ENCODE measurements at regions not wholly inside any gene's neighbourhood (a gene's known extent, or its start where the extent isn't known, plus 50 kb on each side); places are given as distances from the start of the nearest gene placed in this dataset.

DNA sequence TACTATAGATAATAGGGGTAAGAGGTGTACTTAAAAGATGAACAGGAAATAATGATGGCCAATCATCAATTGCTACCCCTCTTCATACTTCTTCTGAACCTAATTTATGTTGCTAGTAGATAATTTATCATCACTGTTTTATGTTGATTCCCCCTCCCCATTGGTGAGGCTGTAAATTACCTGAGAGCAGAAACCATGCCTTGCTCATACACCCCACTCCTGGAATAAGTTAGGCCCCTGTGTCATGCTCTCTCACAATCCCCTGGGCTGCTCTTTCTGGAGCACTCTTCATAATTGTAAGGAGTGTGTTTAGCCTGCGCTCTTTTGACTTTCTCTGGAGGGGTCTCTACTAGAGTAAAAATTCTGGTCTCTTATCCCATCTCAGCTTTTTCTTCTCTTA is 180.7 kb downstream of the PAH start:
- TF ChIP-seq, protein P1, sequence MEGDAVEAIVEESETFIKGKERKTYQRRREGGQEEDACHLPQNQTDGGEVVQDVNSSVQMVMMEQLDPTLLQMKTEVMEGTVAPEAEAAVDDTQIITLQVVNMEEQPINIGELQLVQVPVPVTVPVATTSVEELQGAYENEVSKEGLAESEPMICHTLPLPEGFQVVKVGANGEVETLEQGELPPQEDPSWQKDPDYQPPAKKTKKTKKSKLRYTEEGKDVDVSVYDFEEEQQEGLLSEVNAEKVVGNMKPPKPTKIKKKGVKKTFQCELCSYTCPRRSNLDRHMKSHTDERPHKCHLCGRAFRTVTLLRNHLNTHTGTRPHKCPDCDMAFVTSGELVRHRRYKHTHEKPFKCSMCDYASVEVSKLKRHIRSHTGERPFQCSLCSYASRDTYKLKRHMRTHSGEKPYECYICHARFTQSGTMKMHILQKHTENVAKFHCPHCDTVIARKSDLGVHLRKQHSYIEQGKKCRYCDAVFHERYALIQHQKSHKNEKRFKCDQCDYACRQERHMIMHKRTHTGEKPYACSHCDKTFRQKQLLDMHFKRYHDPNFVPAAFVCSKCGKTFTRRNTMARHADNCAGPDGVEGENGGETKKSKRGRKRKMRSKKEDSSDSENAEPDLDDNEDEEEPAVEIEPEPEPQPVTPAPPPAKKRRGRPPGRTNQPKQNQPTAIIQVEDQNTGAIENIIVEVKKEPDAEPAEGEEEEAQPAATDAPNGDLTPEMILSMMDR (conservative IDR thresholded peaks at IDR 0.05 in 1 of 2, IDR thresholded peaks at IDR 0.05 in 1 of 2; ENCODE audit: extremely low read depth in 1 of 2, insufficient read depth in 1 of 2, low read depth in 1 of 2, low read length in 2 of 2) = no peak
- TF ChIP-seq EZH2 (IDR thresholded peaks at IDR 0.05; ENCODE audit: borderline replicate concordance, low read length) = no peak

Measured in mammary epithelial cell (primary cell).